Posterior cingulate gyrus (tissue), 11 donors: ENCODE measurements at regions not wholly inside any gene's neighbourhood (a gene's known extent, or its start where the extent isn't known, plus 50 kb on each side); places are given as distances from the start of the nearest gene placed in this dataset.
"Not testable (repeated sequence)": the region's sequence is repeated elsewhere in the genome, so short reads cannot be mapped to it uniquely, and the experiment has no call there.

Experiments used
- DNase-seq, 10 donors: peaks; one replicate each; pipeline versions ENCODE4 v3.0.0 to v3.0.0-alpha.2; 2020 to 2021; ENCODE audit warnings: mixed read lengths in 3 of 10
- intact Hi-C: fragments of 100-400 bp; cut with DNase I; formaldehyde crosslinking; loops from one replicate; pipeline ENCODE4 v1.15.1; 2023

GRCh38 chrX:55326985-55327384 lies 62.3 kb upstream of the PAGE3 start:
- DNase-seq: no peak
- intact Hi-C loops: no loop called here

DNA sequence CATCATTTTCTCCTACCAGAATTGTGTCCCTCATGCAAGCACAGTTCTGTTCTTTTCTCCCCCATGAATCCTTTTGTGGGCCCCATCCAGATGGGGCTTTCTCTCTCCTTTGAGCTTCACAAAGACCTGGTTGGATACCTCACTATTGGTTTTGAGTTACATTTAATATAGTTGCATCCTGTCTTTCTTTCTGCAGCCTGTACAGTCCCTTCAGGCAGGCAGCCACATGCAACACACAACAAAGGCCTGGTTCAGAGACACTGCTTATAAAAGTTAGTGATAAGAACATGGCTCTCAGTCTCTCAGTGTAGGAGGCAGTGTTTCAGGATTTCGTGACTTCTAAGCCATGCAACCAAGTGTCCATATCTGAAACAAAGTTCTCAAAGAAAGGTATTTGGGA lies 70.6 kb upstream of the PAGE3 start:
- DNase-seq: no peak
- intact Hi-C loops: no loop called here

GRCh38 chrX:55336176-55336575 lies 71.5 kb upstream of the PAGE3 start:
- intact Hi-C loops: no loop called here
- DNase-seq: no peak

DNA sequence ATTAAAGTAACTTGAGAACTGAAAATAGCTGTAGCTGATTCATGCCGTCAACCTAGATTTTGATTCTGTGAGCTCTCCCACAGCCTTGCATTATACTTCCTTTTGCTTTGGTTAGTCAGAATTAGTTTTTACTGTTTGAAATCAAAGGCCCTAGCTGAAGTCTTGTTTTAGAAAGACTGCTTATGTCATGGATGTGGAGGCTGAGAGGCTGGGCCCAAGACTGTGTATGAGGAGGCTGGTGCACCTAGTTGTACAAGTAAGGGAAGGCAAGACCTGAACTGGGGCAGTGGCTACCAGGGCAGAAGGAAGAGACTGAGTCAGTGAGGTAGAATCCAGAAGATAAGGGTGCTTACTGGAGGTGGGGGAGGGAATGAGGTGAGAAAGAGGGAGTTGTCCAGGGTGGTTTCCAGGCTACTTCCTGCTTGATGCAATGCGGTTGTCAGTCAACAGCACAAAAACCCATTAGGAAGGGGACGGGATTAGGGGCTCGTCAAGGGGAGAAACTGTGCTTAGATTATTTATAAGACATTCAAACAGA lies 76.2 kb upstream of the PAGE3 start:
- no peak for DNase-seq
- intact Hi-C loops: no loop called here

DNA sequence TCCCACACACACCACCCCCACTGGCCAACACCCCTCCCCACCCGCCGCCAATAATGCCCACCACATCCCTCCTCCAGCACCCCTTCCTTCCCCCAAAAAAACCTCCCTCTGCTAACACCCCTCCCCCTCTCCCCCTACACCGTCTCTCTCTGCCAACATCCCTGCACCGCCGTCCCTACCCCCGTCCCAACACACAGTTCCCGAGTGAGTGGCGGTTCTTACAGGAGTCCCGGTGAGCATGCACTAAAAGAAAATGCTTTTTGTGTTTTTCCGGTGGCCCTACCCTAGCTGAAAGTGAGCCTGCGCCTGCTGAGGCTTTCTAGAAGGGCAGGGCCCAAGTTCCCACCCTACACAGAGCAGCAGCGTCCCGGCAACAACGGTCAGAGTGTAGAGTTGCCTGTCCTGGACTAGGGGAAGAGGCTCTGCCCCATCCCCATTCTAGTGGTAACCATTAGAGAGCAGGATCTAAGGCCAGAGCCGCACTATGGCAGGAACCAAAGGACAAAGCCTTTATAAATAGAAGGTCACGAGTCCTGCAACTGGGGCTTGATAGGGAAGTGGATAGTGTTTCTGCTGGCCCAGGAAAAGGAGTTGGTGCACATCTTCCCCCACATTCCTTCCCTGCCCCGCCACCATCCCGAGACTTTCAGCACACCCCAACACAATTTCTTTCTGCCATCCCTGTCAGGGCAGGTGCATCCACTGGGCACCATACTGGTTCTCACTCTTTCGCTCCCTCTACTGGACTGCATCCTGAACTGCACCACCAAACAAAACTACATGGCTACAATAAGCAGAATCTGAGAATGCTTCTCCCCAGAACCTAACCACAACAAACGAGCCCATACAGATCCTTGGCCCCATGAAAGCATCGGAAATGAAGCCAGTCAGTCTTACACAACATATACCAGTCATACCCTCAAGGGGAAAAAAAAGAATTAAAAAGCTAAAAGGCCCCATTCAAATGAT lies 78.1 kb upstream of the PAGE3 start:
- peak in 3 of 10 donors; percentile 7 to 72 (median 9) for DNase-seq
- intact Hi-C loops: no loop called here

DNA sequence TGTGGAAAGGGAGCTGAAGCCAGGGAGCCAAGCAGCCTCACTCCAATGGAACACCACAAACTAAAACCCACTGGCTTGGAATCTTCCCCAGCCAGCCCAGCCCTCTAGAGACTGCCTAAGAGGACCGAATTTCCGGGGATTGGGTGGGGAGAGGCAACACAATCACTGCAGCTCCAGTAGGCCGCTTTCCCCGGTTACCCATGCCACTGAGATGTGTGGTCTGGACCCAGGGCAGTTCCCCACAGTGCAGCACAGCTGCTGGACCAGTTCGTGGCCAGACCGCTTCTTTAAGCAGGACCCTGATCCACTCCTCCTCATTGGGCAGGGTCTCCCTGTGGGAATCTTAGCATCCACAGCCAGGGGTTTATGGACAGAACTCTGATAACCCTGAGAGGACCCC lies 91.9 kb upstream of the PAGE3 start:
- intact Hi-C loops: no loop called here
- DNase-seq: no peak

- intact Hi-C loops: no loop called here
- DNase-seq: no peak
Measured at GRCh38 chrX:55357236-55357635, 92.5 kb upstream of the PAGE3 start.

DNA sequence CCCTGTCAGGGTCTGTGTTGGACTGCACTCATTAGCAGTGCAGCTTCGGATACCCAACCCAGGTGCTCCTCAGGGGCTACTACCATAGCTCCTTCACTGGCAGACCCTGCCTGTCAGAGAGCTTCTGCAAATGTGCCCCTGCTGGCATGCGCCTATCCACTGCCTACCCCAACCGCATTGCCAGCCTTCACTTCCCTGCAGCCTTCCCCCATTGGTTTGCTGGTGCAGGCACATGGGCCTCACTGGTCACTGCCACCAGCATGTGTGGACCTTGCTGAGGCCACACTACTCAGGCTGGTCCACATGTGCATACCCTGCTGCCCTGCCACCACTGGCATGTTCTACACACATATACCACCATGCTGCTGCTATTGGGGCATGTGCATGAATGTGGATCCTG lies 72.5 kb upstream of the MAGEH1 start:
- peak in 2 of 10 donors; percentile 26 to 66 for DNase-seq
- intact Hi-C loops: no loop called here

DNA sequence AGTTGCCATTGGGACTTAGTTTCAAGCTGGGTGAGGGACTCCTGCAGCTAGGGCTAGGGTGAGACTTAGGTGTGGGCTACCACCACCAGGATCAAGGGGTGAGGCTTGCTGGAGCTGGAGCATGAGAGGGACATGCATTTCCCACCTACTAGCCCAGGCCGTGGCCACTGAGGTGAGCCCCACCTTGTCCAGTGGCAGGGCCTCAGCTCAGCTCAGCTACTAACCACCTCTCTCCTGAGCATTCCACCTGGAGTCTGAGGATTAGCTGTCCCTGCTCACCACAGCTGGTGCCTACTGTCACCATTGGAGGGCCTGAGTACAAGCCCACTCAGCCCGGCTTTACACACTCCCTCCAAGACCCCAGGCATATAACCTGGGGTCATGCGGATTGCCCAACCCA lies 62.6 kb upstream of the MAGEH1 start:
- intact Hi-C loops: no loop called here
- peak in 2 of 10 donors; percentile 13 to 48 for DNase-seq

DNA sequence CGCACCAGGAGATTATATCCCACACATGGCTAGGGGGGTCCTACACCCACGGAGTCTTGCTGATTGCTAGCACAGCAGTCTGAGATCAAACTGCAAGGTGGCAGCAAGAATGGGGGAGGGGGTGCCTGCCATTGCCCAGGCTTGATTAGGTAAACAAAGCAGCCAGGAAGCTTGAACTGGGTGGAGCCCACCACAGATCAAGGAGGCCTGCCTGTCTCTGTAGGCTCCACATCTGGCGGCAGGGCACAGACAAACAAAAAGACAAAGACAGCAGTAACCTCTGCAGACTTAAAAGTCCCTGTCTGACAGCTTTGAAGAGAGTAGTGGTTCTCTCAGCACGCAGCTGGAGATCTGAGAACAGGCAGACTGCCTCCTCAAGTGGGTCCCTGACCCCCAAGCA lies 55.1 kb upstream of the MAGEH1 start:
- intact Hi-C loops, DNase-seq: not testable (repeated sequence)
